ENCODE measurements at regions not wholly inside any gene's neighbourhood (a gene's known extent, or its start where the extent isn't known, plus 50 kb on each side); places are given as distances from the start of the nearest gene placed in this dataset.

GRCh38 chr11:27255447-27255828 lies 107.6 kb downstream of the CCDC34 start:
- no peak for TF ChIP-seq JUND (IDR thresholded peaks at IDR 0.05; ENCODE audit: low read depth)
- in situ Hi-C loops (cut with HindIII; ENCODE audit: low pct_unique_long_range_greater_than_20kb, low sequenced_read_pairs): no loop called here
- DNase-seq (ENCODE audit: low read depth in 1 of 2, low spot score in 1 of 2): no peak

GRCh38 chr11:27254744-27255446 lies 108.1 kb downstream of the CCDC34 start:
- TF ChIP-seq JUND (IDR thresholded peaks at IDR 0.05; ENCODE audit: low read depth): no peak
- in situ Hi-C loops (cut with HindIII; ENCODE audit: low pct_unique_long_range_greater_than_20kb, low sequenced_read_pairs): no loop called here
- no peak for DNase-seq (ENCODE audit: low read depth in 1 of 2, low spot score in 1 of 2)

GRCh38 chr11:27253224-27253623 lies 109.8 kb downstream of the CCDC34 start:
- in situ Hi-C loops (cut with HindIII; ENCODE audit: low pct_unique_long_range_greater_than_20kb, low sequenced_read_pairs): no loop called here
- no peak for DNase-seq (ENCODE audit: low read depth in 1 of 2, low spot score in 1 of 2)
- no peak for TF ChIP-seq JUND (IDR thresholded peaks at IDR 0.05; ENCODE audit: low read depth)

- in situ Hi-C loops (cut with HindIII; ENCODE audit: low pct_unique_long_range_greater_than_20kb, low sequenced_read_pairs): no loop called here
- TF ChIP-seq JUND (IDR thresholded peaks at IDR 0.05; ENCODE audit: low read depth): no peak
- DNase-seq (ENCODE audit: low read depth in 1 of 2, low spot score in 1 of 2): no peak
Measured at GRCh38 chr11:27250867-27251665, 111.9 kb downstream of the CCDC34 start.

- in situ Hi-C loops (cut with HindIII; ENCODE audit: low pct_unique_long_range_greater_than_20kb, low sequenced_read_pairs): no loop called here
- no peak for TF ChIP-seq JUND (IDR thresholded peaks at IDR 0.05; ENCODE audit: low read depth)
- DNase-seq (ENCODE audit: low read depth in 1 of 2, low spot score in 1 of 2): no peak
Measured at GRCh38 chr11:27248576-27249509, 114.2 kb downstream of the CCDC34 start.

GRCh38 chr11:27247660-27248059 lies 115.4 kb downstream of the CCDC34 start:
- DNase-seq (ENCODE audit: low read depth in 1 of 2, low spot score in 1 of 2): no peak
- no peak for TF ChIP-seq JUND (IDR thresholded peaks at IDR 0.05; ENCODE audit: low read depth)
- in situ Hi-C loops (cut with HindIII; ENCODE audit: low pct_unique_long_range_greater_than_20kb, low sequenced_read_pairs): no loop called here

- TF ChIP-seq JUND (IDR thresholded peaks at IDR 0.05; ENCODE audit: low read depth): no peak
- DNase-seq (ENCODE audit: low read depth in 1 of 2, low spot score in 1 of 2): no peak
- in situ Hi-C loops (cut with HindIII; ENCODE audit: low pct_unique_long_range_greater_than_20kb, low sequenced_read_pairs): no loop called here
Measured at GRCh38 chr11:27246925-27247324, 116.1 kb downstream of the CCDC34 start.

GRCh38 chr11:27244900-27245299 lies 118.1 kb downstream of the CCDC34 start:
- no peak for TF ChIP-seq JUND (IDR thresholded peaks at IDR 0.05; ENCODE audit: low read depth)
- no peak for DNase-seq (ENCODE audit: low read depth in 1 of 2, low spot score in 1 of 2)
- in situ Hi-C loops (cut with HindIII; ENCODE audit: low pct_unique_long_range_greater_than_20kb, low sequenced_read_pairs): no loop called here

GRCh38 chr11:27242591-27242990 lies 120.4 kb downstream of the CCDC34 start:
- DNase-seq (ENCODE audit: low read depth in 1 of 2, low spot score in 1 of 2): no peak
- in situ Hi-C loops (cut with HindIII; ENCODE audit: low pct_unique_long_range_greater_than_20kb, low sequenced_read_pairs): no loop called here
- no peak for TF ChIP-seq JUND (IDR thresholded peaks at IDR 0.05; ENCODE audit: low read depth)

- in situ Hi-C loops (cut with HindIII; ENCODE audit: low pct_unique_long_range_greater_than_20kb, low sequenced_read_pairs): no loop called here
- DNase-seq (ENCODE audit: low read depth in 1 of 2, low spot score in 1 of 2): no peak
- TF ChIP-seq JUND (IDR thresholded peaks at IDR 0.05; ENCODE audit: low read depth): no peak
Measured at GRCh38 chr11:27241311-27242122, 121.5 kb downstream of the CCDC34 start.

- no peak for TF ChIP-seq JUND (IDR thresholded peaks at IDR 0.05; ENCODE audit: low read depth)
- in situ Hi-C loops (cut with HindIII; ENCODE audit: low pct_unique_long_range_greater_than_20kb, low sequenced_read_pairs): no loop called here
- DNase-seq (ENCODE audit: low read depth in 1 of 2, low spot score in 1 of 2): no peak
Measured at GRCh38 chr11:27239305-27239942, 123.6 kb downstream of the CCDC34 start.
